Smooth muscle cell (in vitro differentiated cells): ENCODE measurements at regions not wholly inside any gene's neighbourhood (a gene's known extent, or its start where the extent isn't known, plus 50 kb on each side); places are given as distances from the start of the nearest gene placed in this dataset.
"Not testable (repeated sequence)": the region's sequence is repeated elsewhere in the genome, so short reads cannot be mapped to it uniquely, and the experiment has no call there.

Source experiments
- DNase-seq: peaks from one replicate; lab custom pipeline; 2025; ENCODE audit not compliant: unreplicated experiment; lab: John Stamatoyannopoulos, UW
- H2AFZ ChIP-seq: fragments of 200-600 bp; sonication (generic); 2 replicates; pipeline ENCODE4 v1.6.0; 2016; ENCODE audit warnings: antibody characterized with exemption, low read depth, mild to moderate bottlenecking
- H3F3A ChIP-seq: fragments of 200-600 bp; sonication (generic); 2 replicates; pipeline ENCODE4 v1.6.0; 2017; ENCODE audit warnings: antibody characterized with exemption, low read depth
- H3K27ac ChIP-seq: fragments of 200-600 bp; sonication (generic); 2 replicates; pipeline ENCODE4 v1.5.1; 2016; ENCODE audit warnings: low read depth, mild to moderate bottlenecking
- H3K27me3 ChIP-seq: fragments of 200-600 bp; sonication (generic); 2 replicates; pipeline ENCODE4 v1.6.1; 2016; ENCODE audit warnings: low read depth, mild to moderate bottlenecking
- H3K36me3 ChIP-seq: fragments of 200-600 bp; sonication (generic); 2 replicates; pipeline ENCODE4 v1.5.1; 2016; ENCODE audit warnings: low read depth
- H3K4me1 ChIP-seq: fragments of 200-600 bp; sonication (generic); 2 replicates; pipeline ENCODE4 v1.5.1; 2016; ENCODE audit warnings: low read depth
- H3K4me2 ChIP-seq: fragments of 200-600 bp; sonication (generic); 2 replicates; pipeline ENCODE4 v1.6.0; 2016; ENCODE audit warnings: mild to moderate bottlenecking
- H3K4me3 ChIP-seq: fragments of 200-600 bp; sonication (generic); 2 replicates; pipeline ENCODE4 v1.5.1; 2016; ENCODE audit warnings: mild to moderate bottlenecking
- H3K79me2 ChIP-seq: fragments of 200-600 bp; sonication (generic); 2 replicates; pipeline ENCODE4 v1.6.0; 2016; ENCODE audit warnings: low read depth, mild to moderate bottlenecking
- H3K9ac ChIP-seq: fragments of 200-600 bp; sonication (generic); 2 replicates; pipeline ENCODE4 v1.6.0; 2016; ENCODE audit warnings: low read depth
- H3K9me3 ChIP-seq: fragments of 200-600 bp; sonication (generic); replicated peaks from 2 replicates; pipeline ENCODE4 v1.5.1; 2016; ENCODE audit warnings: low read depth
- H4K20me1 ChIP-seq: fragments of 200-600 bp; sonication (generic); 2 replicates; pipeline ENCODE4 v1.6.0; 2016; ENCODE audit warnings: low read depth
- CTCF ChIP-seq: fragments of 200-600 bp; sonication (generic); IDR thresholded peaks from 2 replicates; pipeline ENCODE4 v1.5.1; 2017; ENCODE audit warnings: borderline replicate concordance, mild to moderate bottlenecking, antibody characterized with exemption; ENCODE audit not compliant: insufficient read depth, poor library complexity, severe bottlenecking
- WGBS: methylation state at CpG from one replicate; pipeline ENCODE4 v1.1.7; 2016; ENCODE audit warnings: low lambda C conversion rate; 5-methylcytosine and 5-hydroxymethylcytosine counted together

GRCh38 chr6:12636336-12636735 lies 80.2 kb upstream of the PHACTR1 start:
- peak; percentile 16 for TF ChIP-seq CTCF
- no peaks in the 10 kb centered on the region for H3K79me2 ChIP-seq
- H3K9ac ChIP-seq, result no peak overlapping the region
- no peak for DNase-seq
- no peaks in the 10 kb centered on the region for H4K20me1 ChIP-seq
- H3K36me3 ChIP-seq, result no peaks in the 10 kb centered on the region
- 75% methylated on average over 3 of the region's 3 CpGs for WGBS
- H3F3A ChIP-seq, result no peaks in the 10 kb centered on the region
- no peaks in the 10 kb centered on the region for H3K9me3 ChIP-seq
- no peak overlapping the region for H3K4me3 ChIP-seq
- no peaks in the 10 kb centered on the region for H3K27me3 ChIP-seq
- H2AFZ ChIP-seq, result no peak overlapping the region
- no peak overlapping the region for H3K27ac ChIP-seq
- H3K4me1 ChIP-seq, result no peaks in the 10 kb centered on the region
- H3K4me2 ChIP-seq, result no peak overlapping the region

GRCh38 chr6:12637960-12638641 lies 78.5 kb upstream of the PHACTR1 start:
- Histone ChIP-seq H4K20me1 (no peaks in the 10 kb centered on the region), H3F3A (no peaks in the 10 kb centered on the region), H2AFZ (no peak overlapping the region), H3K27ac (no peak overlapping the region), H3K4me2 (peak overlapping the region; percentile 0), H3K36me3 (no peaks in the 10 kb centered on the region), H3K9ac (no peak overlapping the region), H3K4me1 (no peaks in the 10 kb centered on the region), H3K27me3 (no peaks in the 10 kb centered on the region), H3K4me3 (no peak overlapping the region), H3K9me3 (no peaks in the 10 kb centered on the region), H3K79me2 (no peaks in the 10 kb centered on the region)
- DNase-seq, result no peak
- 22% methylated on average over 7 of the region's 7 CpGs for WGBS
- TF ChIP-seq CTCF, result peak; percentile 63

GRCh38 chr6:12640438-12640837 lies 76.1 kb upstream of the PHACTR1 start:
- no peak for DNase-seq
- no peak overlapping the region for H2AFZ ChIP-seq
- no peaks in the 10 kb centered on the region for H3K4me1 ChIP-seq
- no peaks in the 10 kb centered on the region for H3F3A ChIP-seq
- H3K9ac ChIP-seq, result no peak overlapping the region
- 87% methylated on average over 1 of the region's 1 CpG for WGBS
- H4K20me1 ChIP-seq, result no peaks in the 10 kb centered on the region
- H3K4me3 ChIP-seq, result no peak overlapping the region
- H3K36me3 ChIP-seq, result no peaks in the 10 kb centered on the region
- H3K27ac ChIP-seq, result no peak overlapping the region
- H3K79me2 ChIP-seq, result no peaks in the 10 kb centered on the region
- no peak overlapping the region for H3K4me2 ChIP-seq
- TF ChIP-seq CTCF, result no peak
- H3K27me3 ChIP-seq, result no peaks in the 10 kb centered on the region
- H3K9me3 ChIP-seq, result no peaks in the 10 kb centered on the region

GRCh38 chr6:12641785-12642184 lies 74.8 kb upstream of the PHACTR1 start:
- not testable (repeated sequence) for H3K9ac ChIP-seq, H3K4me1 ChIP-seq, H2AFZ ChIP-seq, DNase-seq, H3K4me3 ChIP-seq, H3K9me3 ChIP-seq, H3K27me3 ChIP-seq, H4K20me1 ChIP-seq, H3K79me2 ChIP-seq, H3K36me3 ChIP-seq, H3K4me2 ChIP-seq, H3K27ac ChIP-seq, H3F3A ChIP-seq
- WGBS, result 93% methylated on average over 2 of the region's 2 CpGs
